GM19240 (cell line): ENCODE measurements at regions not wholly inside any gene's neighbourhood (a gene's known extent, or its start where the extent isn't known, plus 50 kb on each side); places are given as distances from the start of the nearest gene placed in this dataset.

Source experiments
- DNase-seq: peaks from one replicate; pipeline ENCODE4 v3.0.0; 2011; ENCODE audit warnings: low spot score; ENCODE audit not compliant: insufficient read length

GRCh38 chr2:74063486-74063885 lies 78.8 kb downstream of the TET3 start:
- DNase-seq = no peak

- DNase-seq = no peak
Measured at GRCh38 chr2:74065456-74065855, 80.7 kb downstream of the TET3 start.

- no peak for DNase-seq
Measured at GRCh38 chr2:74066491-74067203, 81.1 kb downstream of the BOLA3 start.

GRCh38 chr2:74067221-74067747 lies 80.4 kb downstream of the BOLA3 start:
- DNase-seq = no peak

- DNase-seq = no peak
Measured at GRCh38 chr2:74070991-74071390, 76.7 kb downstream of the BOLA3 start.

GRCh38 chr2:74071426-74071825 lies 76.3 kb downstream of the BOLA3 start:
- DNase-seq = no peak

GRCh38 chr2:74072565-74072964 lies 75.1 kb downstream of the BOLA3 start:
- no peak for DNase-seq

GRCh38 chr2:74074487-74074886 lies 73.2 kb downstream of the BOLA3 start:
- no peak for DNase-seq

- DNase-seq = no peak
Measured at GRCh38 chr2:74076074-74076470, 71.6 kb downstream of the BOLA3 start.

GRCh38 chr2:74077636-74078035 lies 70.1 kb downstream of the BOLA3 start:
- no peak for DNase-seq

- DNase-seq = no peak
Measured at GRCh38 chr2:74078466-74078865, 69.2 kb downstream of the BOLA3 start.

- peak; percentile 41 for DNase-seq
Measured at GRCh38 chr2:74079522-74080341, 68.0 kb downstream of the BOLA3 start.

- no peak for DNase-seq
Measured at GRCh38 chr2:74080346-74080745, 67.4 kb downstream of the BOLA3 start.

GRCh38 chr2:74081030-74081762 lies 66.5 kb downstream of the BOLA3 start:
- no peak for DNase-seq

GRCh38 chr2:74081763-74082110 lies 66.0 kb downstream of the BOLA3 start:
- no peak for DNase-seq

GRCh38 chr2:74083750-74084149 lies 64.0 kb downstream of the BOLA3 start:
- DNase-seq = no peak
